Karpas-422 (cell line): ENCODE measurements at regions not wholly inside any gene's neighbourhood (a gene's known extent, or its start where the extent isn't known, plus 50 kb on each side); places are given as distances from the start of the nearest gene placed in this dataset.
"Not testable (repeated sequence)": the region's sequence is repeated elsewhere in the genome, so short reads cannot be mapped to it uniquely, and the experiment has no call there.

ENCODE experiments used
- DNase-seq: peaks from one replicate; pipeline ENCODE4 v3.0.0-alpha.2; 2015
- H2AFZ ChIP-seq: fragments of 200-600 bp; sonication (generic); 2 replicates; pipeline ENCODE4 v1.6.1; 2014; ENCODE audit warnings: antibody characterized with exemption, low read length, mixed read lengths
- H3K27ac ChIP-seq: fragments of 200-600 bp; sonication (generic); 2 replicates; pipeline ENCODE4 v1.5.1; 2014; ENCODE audit warnings: mild to moderate bottlenecking, low read length, moderate library complexity
- H3K27me3 ChIP-seq: fragments of 200-600 bp; sonication (generic); 2 replicates; pipeline ENCODE4 v1.6.1; 2014; ENCODE audit warnings: low read length, mixed read lengths
- H3K36me3 ChIP-seq: fragments of 200-600 bp; sonication (generic); 2 replicates; pipeline ENCODE4 v1.6.1; 2014; ENCODE audit warnings: low read length, mixed read lengths; ENCODE audit not compliant: insufficient read depth
- H3K4me1 ChIP-seq: fragments of 200-600 bp; sonication (generic); 2 replicates; pipeline ENCODE4 v1.6.1; 2014; ENCODE audit warnings: mild to moderate bottlenecking, low read length, mixed read lengths
- H3K4me2 ChIP-seq: fragments of 200-600 bp; sonication (generic); 2 replicates; pipeline ENCODE4 v1.6.1; 2014; ENCODE audit warnings: low read length, low read depth, mild to moderate bottlenecking; ENCODE audit not compliant: poor library complexity, severe bottlenecking
- H3K4me3 ChIP-seq: fragments of 200-600 bp; sonication (generic); 2 replicates; pipeline ENCODE4 v1.5.1; 2014; ENCODE audit warnings: mild to moderate bottlenecking, antibody characterized with exemption, low read length, mixed read lengths
- H3K79me2 ChIP-seq: fragments of 200-600 bp; sonication (generic); 2 replicates; pipeline ENCODE4 v1.6.1; 2014; ENCODE audit warnings: mild to moderate bottlenecking, low read length, mixed read lengths
- H3K9ac ChIP-seq: fragments of 200-600 bp; sonication (generic); 2 replicates; pipeline ENCODE4 v1.6.0; 2014; ENCODE audit warnings: low read length
- H3K9me2 ChIP-seq: fragments of 200-600 bp; sonication (generic), shearing (Covaris generic); replicated peaks from 2 replicates; pipeline ENCODE4 v1.6.0; 2014; ENCODE audit warnings: mild to moderate bottlenecking, low read length, moderate library complexity; ENCODE audit not compliant: insufficient read depth
- H3K9me3 ChIP-seq: fragments of 300-700, 200-600 bp; sonication (generic); 2 replicates; pipeline ENCODE4 v1.6.1; 2014; ENCODE audit warnings: low read length, mixed read lengths
- H4K20me1 ChIP-seq: fragments of 200-600 bp; sonication (generic); 2 replicates; pipeline ENCODE4 v1.6.1; 2014; ENCODE audit warnings: mild to moderate bottlenecking, antibody characterized with exemption, low read length, low read depth; ENCODE audit not compliant: insufficient read depth

DNA sequence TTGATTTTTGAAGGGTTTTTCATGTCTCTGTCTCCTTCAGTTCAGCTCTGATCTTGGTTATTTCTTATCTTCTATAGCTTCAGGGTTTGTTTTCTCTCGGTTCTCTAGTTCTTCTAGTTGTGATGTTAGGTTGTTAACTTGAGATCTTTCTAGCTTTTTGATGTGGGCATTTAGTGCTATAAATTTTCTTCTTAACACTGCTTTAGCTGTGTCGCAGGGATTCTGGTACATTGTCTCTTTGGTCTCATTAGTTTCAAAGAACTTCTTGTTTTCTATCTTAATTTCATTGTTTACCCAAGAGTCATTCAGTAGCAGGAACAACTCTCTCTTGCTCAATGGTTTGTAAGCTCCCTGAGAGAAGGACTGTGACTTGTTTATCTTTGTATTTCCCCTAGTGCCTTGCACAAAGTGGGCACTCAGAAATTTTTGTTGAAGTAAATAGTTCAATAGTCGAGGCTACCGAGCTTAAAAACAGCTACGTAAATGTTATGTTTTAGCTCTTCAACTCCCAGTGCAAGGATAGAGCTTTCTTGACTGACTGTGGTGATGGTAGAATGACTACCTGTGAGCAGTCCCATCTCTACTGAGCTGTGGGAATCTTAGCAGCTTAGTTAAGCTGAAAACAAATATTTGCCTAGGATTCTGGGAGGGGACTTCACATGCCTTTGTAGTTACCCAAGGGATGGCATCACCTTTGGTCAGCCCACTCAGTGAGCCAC lies 225.8 kb upstream of the ELL2 start:
- no peaks in the 10 kb centered on the region for H3K27me3 ChIP-seq
- no peak overlapping the region for H3K4me3 ChIP-seq
- H3K27ac ChIP-seq, result no peak overlapping the region
- H3K36me3 ChIP-seq, result no peaks in the 10 kb centered on the region
- no peaks in the 10 kb centered on the region for H4K20me1 ChIP-seq
- no peak overlapping the region for H2AFZ ChIP-seq
- no peaks in the 10 kb centered on the region for H3K9me2 ChIP-seq
- DNase-seq, result peak; percentile 4
- no peaks in the 10 kb centered on the region for H3K4me1 ChIP-seq
- no peaks in the 10 kb centered on the region for H3K9me3 ChIP-seq
- H3K9ac ChIP-seq, result no peak overlapping the region
- H3K79me2 ChIP-seq, result no peaks in the 10 kb centered on the region
- no peak overlapping the region for H3K4me2 ChIP-seq

- not testable (repeated sequence) for H3K36me3 ChIP-seq, H4K20me1 ChIP-seq, H3K27me3 ChIP-seq, H3K4me3 ChIP-seq, H2AFZ ChIP-seq, H3K4me1 ChIP-seq, DNase-seq, H3K27ac ChIP-seq, H3K4me2 ChIP-seq, H3K9me3 ChIP-seq, H3K79me2 ChIP-seq, H3K9me2 ChIP-seq, H3K9ac ChIP-seq
Measured at GRCh38 chr5:96184510-96184909, 222.9 kb upstream of the ELL2 start.

DNA sequence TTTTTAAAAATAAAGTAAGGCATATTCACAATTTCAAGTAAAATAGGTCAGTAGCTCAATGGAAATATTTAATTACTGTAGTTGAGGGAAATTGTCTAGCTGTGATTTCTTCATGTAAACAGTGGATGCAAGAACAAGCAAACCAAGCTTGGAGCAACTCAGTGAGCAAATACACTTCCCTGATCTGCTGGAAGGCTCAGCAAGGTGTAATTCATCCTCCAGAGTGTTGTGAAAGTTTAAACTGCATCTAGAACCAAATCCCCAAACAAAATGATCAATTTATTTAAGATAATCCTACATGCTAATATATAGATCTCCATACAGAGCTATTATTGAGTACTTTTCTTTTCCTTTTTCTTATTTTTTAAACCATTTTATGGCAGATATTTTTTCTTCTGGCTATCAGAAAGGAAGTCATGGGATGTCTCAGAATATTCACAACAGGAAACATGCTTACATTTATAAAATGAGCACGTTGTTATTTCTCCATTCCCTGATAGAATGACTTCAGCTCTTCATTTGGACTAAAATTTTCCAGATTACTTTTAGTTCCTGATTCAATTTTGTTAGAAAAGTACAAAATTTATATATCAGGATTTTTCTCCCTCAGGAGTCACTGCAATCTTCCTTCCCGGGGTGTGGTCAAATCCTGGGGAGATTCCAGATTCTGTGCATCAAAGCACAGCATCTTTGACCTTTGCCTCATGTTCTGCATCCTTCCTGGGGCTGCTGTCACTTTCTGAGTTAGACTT lies 219.2 kb upstream of the ELL2 start:
- Histone ChIP-seq H2AFZ (no peak overlapping the region), H3K27me3 (0 out of 2 replicates have a peak, but pooled peaks cover 3% of the 10 kb centered on the region), H3K36me3 (no peaks in the 10 kb centered on the region), H3K9me2 (no peaks in the 10 kb centered on the region), H3K27ac (no peak overlapping the region), H3K9me3 (no peaks in the 10 kb centered on the region), H3K9ac (no peak overlapping the region), H4K20me1 (no peaks in the 10 kb centered on the region), H3K79me2 (no peaks in the 10 kb centered on the region), H3K4me3 (no peak overlapping the region), H3K4me1 (no peaks in the 10 kb centered on the region), H3K4me2 (no peak overlapping the region)
- DNase-seq, result peak; percentile 20

GRCh38 chr5:96177303-96177869 lies 215.7 kb upstream of the ELL2 start:
- Histone ChIP-seq H3K9me2 (no peaks in the 10 kb centered on the region), H3K36me3 (no peaks in the 10 kb centered on the region), H3K9me3 (no peaks in the 10 kb centered on the region), H2AFZ (no peak overlapping the region), H3K27me3 (0 out of 2 replicates have a peak, but pooled peaks cover 3% of the 10 kb centered on the region), H3K4me3 (no peak overlapping the region), H4K20me1 (no peaks in the 10 kb centered on the region), H3K9ac (no peak overlapping the region), H3K4me2 (no peak overlapping the region), H3K79me2 (no peaks in the 10 kb centered on the region), H3K4me1 (no peaks in the 10 kb centered on the region), H3K27ac (no peak overlapping the region)
- DNase-seq, result peak; percentile 35

DNA sequence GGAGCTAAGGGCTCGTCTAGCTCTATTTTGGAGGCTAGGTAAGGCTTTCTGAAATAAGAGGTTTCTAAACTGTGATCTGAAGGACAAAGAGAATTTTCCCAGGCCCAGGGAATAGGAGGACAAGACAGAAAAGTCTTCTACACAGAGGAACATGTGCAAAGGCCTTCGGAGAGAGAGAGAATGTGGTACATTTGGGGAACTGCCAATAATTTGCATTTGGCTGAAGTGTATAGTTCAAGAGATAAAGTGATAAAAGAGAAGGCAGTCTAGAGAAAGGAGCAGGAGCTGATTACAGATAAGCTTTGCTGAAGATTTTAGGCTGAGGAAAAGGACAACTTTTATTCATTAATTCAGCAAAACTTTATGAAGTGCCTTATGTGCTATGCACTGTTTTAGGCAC lies 214.4 kb upstream of the ELL2 start:
- no peaks in the 10 kb centered on the region for H3K79me2 ChIP-seq
- H3K4me3 ChIP-seq, result no peak overlapping the region
- H3K36me3 ChIP-seq, result no peaks in the 10 kb centered on the region
- H3K27me3 ChIP-seq, result no peaks in the 10 kb centered on the region
- H3K9me2 ChIP-seq, result no peaks in the 10 kb centered on the region
- DNase-seq, result peak; percentile 35
- no peaks in the 10 kb centered on the region for H3K9me3 ChIP-seq
- no peaks in the 10 kb centered on the region for H4K20me1 ChIP-seq
- H3K9ac ChIP-seq, result no peak overlapping the region
- no peak overlapping the region for H3K4me2 ChIP-seq
- no peak overlapping the region for H2AFZ ChIP-seq
- H3K4me1 ChIP-seq, result no peaks in the 10 kb centered on the region
- H3K27ac ChIP-seq, result no peak overlapping the region

DNA sequence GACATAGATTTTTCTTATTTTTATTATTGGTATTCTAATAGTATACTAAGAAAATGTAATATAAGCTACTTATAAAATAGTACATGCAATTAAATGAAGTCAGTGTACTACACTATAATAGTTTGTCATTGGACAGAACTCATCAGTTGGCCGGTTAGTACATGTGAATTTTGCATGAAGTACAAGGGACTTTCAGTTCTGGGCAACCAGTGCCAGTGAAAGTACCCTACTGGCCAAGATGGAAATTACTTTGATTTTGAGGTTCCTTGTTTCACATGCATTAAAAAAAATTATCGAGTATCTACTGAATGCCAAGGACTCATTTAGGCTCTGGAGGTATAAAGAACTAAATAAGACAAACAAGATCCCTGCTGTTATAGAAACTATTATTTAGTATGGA lies 213.4 kb upstream of the ELL2 start:
- no peaks in the 10 kb centered on the region for H3K4me1 ChIP-seq
- H3K9me3 ChIP-seq, result no peaks in the 10 kb centered on the region
- no peaks in the 10 kb centered on the region for H3K27me3 ChIP-seq
- H3K9ac ChIP-seq, result no peak overlapping the region
- DNase-seq, result peak; percentile 64
- no peaks in the 10 kb centered on the region for H3K79me2 ChIP-seq
- no peak overlapping the region for H3K4me3 ChIP-seq
- H3K27ac ChIP-seq, result no peak overlapping the region
- no peak overlapping the region for H3K4me2 ChIP-seq
- no peaks in the 10 kb centered on the region for H4K20me1 ChIP-seq
- no peak overlapping the region for H2AFZ ChIP-seq
- no peaks in the 10 kb centered on the region for H3K9me2 ChIP-seq
- H3K36me3 ChIP-seq, result no peaks in the 10 kb centered on the region

DNA sequence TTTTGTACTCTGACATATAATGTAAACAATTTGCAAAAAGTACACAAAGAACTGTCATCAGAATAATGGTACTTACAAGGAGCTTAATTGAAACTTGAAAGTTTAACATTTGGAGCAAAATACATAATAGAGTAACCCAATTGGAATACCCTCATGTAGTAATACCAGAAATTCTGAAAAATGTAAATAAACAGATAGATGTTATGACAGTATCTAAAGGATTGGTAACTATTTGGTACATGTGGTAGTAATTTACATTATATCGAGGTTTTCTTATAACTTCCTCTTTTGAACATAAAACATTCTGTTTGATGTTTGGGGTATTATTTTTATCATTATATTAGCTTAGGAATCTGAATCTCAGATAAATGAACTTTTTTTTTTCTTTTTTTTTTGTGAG lies 211.7 kb upstream of the ELL2 start:
- Histone ChIP-seq H3K27ac (no peak overlapping the region), H3K9me3 (no peaks in the 10 kb centered on the region), H3K9me2 (no peaks in the 10 kb centered on the region), H3K79me2 (no peaks in the 10 kb centered on the region), H2AFZ (no peak overlapping the region), H3K9ac (no peak overlapping the region), H3K4me3 (no peak overlapping the region), H3K4me1 (no peaks in the 10 kb centered on the region), H3K27me3 (no peaks in the 10 kb centered on the region), H3K4me2 (no peak overlapping the region), H3K36me3 (no peaks in the 10 kb centered on the region), H4K20me1 (no peaks in the 10 kb centered on the region)
- peak; percentile 35 for DNase-seq

- Histone ChIP-seq H3K4me1 (no peaks in the 10 kb centered on the region), H3K4me3 (no peak overlapping the region), H3K4me2 (no peak overlapping the region), H4K20me1 (no peaks in the 10 kb centered on the region), H3K9me2 (no peaks in the 10 kb centered on the region), H3K27me3 (no peaks in the 10 kb centered on the region), H2AFZ (no peak overlapping the region), H3K36me3 (no peaks in the 10 kb centered on the region), H3K9me3 (no peaks in the 10 kb centered on the region), H3K79me2 (no peaks in the 10 kb centered on the region), H3K9ac (no peak overlapping the region), H3K27ac (no peak overlapping the region)
- DNase-seq, result no peak
Measured at GRCh38 chr5:96172436-96172835, 210.8 kb upstream of the ELL2 start.
